Non-pigmented ciliary epithelial cell (primary cell): ENCODE measurements at regions not wholly inside any gene's neighbourhood (a gene's known extent, or its start where the extent isn't known, plus 50 kb on each side); places are given as distances from the start of the nearest gene placed in this dataset.

Experiments used
- DNase-seq: peaks from one replicate; pipeline ENCODE4 v3.0.0-alpha.2; 2010; ENCODE audit warnings: low read depth

DNA sequence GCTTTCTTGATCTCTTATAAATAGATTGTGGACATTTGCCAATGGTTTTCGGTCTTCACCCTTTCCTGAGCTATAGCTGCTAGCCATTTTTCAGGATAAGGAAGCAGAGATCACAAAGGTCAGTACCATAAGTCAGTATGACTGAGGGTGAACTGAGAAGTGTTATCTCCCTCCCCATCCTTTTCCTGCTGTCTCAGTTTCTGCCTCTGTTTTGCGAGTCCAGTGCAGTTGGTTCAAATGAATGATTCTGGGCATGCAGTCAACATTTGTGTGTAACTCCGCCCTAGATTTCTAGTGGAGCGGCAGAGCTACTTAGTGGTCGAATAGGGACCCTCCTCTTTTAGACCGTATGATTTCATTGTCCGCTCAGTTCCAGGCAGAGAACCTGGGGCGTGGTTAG lies 460.8 kb upstream of the ARGLU1 start:
- no peak for DNase-seq

DNA sequence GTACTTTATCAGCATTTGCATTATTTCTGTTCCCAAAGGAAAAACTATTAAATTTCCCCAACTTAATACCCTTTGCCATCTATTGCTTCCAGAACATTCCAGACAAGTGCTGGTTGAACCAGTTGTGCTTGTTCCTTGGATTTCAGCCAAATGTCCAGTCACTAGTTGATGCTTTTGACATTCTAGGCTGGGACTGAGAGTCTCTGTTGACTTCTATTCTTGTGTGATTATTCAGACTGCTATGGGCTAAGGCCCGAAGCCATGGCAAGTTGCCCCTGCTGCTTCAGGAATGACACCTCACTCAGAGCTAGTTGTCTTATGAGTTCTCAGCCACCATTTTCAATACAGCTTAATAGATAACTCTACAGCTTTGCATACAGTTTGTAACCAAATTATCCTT lies 458.1 kb upstream of the ARGLU1 start:
- DNase-seq = no peak

DNA sequence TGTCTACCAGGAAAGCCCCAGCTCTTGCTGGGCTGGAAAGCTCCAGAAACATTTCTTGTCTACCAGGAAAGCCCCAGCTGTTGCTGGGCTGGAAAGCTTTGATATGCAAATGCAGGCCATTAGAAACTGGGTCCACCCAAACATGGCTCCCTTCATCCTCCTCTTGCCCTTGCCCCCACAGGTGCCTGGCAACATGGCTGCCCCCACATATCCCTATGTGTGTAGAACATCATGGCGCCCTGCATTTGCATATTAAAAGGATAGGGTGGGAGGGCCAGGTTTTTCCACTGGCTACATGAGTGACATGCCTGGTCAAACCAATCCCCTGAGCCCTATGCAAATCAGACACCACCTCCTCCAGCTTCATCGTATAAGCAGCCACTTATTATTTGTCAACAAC lies 455.4 kb upstream of the ARGLU1 start:
- no peak for DNase-seq

DNA sequence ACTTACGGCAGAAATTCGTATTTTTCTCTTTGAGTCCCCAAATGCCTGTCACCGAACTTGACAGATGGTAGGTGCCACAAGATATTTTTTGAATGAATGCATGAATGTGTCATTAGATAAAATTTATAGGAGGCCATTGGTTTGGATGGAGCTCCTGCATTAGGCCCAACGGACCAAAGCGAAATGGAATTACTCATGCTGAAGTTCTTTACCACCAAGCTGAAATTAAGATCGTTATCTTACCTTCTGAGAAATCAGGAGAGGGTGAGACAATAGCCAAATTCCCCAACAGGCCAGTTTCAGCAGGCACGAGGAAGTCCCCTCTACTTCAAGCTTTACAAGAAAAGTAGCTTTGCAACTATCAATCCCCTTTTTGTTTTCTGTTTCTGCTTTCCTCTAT lies 452.5 kb upstream of the ARGLU1 start:
- DNase-seq = no peak

DNA sequence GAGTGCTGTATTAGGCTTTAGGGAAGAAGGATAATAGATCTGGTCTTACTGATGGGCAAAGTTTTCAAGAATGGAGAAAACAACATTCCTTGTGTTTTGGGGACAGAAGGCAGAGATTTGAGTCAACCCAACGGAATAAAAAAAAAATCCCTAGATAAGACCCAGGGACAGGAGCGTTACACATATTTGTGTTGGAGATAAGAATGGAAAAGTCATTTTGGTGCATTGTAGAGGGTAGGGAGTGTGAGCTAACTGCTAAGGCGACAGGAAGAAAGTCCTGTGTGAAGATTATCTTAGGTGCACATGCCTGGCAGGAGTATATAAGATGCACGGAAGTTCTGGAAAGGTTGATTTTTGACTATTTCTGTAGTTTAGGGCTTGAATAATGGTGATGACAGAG lies 450.3 kb upstream of the ARGLU1 start:
- no peak for DNase-seq

DNA sequence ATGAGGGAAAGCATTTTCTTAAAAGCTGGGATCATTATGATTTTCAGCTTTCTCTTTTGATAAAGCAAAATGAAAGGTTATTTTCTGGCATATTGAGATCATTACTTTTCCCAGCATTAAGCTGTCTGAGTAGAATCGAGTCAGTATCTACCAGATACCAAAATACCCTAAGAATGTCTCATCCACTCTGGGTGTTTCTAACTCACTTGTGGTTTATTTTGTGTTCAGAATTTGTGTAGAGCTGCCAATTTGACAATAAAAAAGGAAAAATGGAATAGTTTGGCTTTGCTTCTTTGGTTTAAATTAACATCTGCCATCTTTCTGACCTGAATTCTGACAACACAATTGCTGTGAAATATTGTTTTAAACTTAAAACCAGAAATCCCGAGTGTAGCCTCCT lies 438.7 kb upstream of the ARGLU1 start:
- no peak for DNase-seq

DNA sequence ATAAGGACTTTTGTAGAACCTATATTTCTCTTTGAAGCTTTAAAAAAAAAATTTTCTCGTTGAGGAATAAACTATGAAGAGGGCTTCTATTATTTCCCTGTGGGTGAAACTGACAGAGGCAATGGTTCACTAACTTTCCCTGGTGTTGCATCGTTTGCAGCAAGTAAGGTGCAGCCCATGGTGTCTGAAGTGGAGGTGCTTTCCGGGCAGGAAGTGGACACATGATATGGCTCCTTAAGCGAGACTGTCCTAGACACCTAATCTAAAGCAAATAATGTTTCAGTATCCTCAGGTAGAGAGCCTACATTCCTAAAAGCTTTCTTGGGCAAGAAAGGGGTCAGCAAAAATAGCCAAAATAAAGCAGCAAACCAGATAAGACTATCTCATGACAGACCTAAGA lies 437.6 kb upstream of the ARGLU1 start:
- DNase-seq = no peak

DNA sequence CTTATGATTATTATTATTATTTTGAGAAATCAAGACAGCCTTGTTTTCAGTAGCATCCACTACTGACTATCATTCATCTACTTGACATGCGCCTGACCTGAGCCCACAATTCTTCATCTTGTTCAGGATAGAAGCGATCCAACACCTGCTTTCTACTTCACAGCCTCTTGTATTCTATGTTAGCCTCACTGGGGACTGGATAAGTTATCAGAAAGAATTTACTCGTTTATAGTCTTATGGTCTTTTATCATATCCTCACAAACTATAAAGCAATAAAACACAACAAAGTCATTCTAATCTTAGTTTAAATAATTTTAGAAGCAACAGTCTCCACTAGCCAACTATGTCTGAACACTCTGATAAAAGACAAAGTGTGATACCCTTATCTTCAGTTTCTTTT lies 436.0 kb upstream of the ARGLU1 start:
- no peak for DNase-seq

DNA sequence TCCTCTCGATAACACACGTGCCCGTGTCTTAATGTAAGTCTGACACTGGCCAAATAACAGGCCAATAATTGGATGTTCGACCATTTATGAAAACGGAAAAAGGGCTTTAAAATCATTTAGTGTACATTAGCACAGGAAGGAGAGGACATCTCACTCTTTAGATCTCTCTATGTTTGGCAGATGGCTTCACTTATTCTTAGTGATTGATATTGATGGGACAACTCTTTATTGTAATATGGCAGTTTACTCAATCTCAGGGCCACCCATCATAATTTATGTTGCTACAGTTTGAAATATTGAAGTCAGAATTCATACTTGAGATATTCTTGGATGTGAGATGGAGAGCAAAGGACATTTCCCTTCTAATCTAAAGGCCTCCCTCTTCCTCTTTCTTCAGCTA lies 430.7 kb upstream of the ARGLU1 start:
- no peak for DNase-seq

DNA sequence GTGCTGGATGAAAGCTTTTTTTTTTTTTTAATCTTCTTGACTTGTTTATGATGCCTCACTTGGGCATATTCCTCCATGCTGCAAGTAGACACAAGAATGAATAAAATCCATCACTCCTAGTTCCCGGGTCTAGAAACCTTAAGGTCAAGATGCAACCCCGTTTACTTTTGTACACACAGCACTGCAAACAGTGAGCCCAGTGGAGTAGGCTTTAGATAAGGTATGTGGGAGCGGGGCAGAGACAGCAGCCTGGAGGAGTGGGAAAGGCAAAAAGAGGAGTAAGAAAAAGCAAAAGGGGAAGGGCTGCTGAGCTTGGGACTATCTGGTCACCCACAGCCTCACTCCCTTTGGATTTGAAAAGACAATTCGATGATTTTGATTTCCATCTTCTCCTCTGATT lies 429.8 kb upstream of the ARGLU1 start:
- DNase-seq = no peak

DNA sequence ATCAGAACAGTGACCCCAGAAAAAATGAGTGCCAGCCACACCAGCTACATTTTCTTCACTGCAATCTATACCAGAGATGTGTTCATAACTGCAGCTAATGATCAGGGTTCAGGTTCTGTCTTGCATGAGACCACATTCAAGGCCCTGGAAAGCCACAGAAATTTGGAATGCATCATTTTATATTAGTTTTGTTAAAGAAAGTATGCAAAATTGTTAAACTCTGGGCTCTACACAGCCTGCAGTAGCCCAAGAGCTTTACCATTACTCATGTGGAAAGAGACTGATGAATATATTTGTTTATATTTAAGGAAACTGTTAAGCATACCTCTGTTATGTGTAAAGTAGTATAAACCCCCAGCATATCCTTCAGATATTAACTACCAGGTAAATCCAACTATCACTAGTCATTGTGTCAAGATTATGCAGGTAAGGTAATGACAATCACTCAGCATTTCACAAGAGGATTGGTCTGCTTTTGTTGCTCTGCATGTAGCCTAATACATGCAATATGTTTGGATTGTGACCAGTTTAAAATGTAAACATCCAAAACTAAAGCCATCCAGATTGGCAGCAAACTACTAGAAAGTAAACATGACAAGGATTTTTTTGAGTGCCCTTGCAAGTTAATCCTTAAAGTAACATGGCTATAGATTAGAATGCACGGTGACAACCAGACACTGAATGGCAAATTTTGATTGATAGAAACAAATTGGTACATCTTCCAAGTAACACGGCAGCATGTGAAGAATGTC lies 429.1 kb upstream of the ARGLU1 start:
- no peak for DNase-seq

DNA sequence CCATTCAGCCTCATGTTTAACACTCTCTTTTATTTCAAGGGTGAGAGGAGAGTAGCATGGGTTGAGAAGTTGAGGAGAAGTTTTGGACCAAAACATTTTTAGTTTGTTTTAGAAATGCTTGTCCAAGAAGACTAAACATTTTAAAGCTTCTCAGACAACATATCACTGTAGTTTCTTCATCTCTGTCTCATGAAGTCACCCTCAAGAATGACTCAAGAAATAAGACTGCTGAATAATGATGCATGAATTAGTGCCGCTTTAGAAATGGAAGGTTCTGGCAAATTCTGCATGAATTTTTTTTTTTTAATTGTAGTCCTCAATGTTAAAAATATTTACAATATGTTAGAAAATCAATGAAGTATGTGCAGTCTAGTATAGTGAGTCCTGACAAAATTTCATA lies 422.7 kb upstream of the ARGLU1 start:
- no peak for DNase-seq

DNA sequence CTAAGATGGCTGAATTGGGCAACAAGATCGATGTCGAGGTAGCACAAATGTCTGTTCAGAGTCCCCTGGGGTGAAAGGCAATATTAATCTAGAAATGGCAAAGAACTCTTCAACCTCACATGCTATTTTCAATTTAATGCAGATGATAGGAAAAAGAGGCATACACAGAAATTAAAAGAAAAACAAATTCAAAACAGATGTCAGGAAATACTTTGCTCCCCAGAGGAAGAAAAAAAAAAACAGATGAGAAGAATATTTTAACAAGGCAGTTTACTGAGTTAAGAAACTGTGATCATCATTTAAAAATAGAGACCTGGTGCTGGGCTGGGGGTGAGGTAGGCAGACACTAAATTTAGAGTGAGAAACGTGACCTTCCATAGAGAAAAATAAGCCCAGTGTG lies 421.9 kb upstream of the ARGLU1 start:
- no peak for DNase-seq

DNA sequence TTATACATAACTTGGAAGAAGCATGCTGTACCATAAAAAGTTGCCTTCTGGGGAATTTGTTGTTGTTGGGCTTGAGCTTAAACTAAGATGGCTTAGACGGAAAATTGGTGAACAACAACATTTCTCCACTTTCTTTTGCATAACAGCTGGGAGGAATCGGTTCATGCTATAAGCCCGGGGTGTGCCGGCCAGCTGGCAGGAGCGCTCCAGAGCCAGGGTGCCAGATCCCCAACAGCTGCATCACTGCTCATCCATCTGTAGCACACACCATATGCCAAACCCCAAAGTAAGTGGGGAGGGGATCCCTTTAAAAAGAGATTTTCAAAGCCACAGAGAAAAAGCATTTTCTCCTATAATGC lies 419.5 kb upstream of the ARGLU1 start:
- DNase-seq = no peak

DNA sequence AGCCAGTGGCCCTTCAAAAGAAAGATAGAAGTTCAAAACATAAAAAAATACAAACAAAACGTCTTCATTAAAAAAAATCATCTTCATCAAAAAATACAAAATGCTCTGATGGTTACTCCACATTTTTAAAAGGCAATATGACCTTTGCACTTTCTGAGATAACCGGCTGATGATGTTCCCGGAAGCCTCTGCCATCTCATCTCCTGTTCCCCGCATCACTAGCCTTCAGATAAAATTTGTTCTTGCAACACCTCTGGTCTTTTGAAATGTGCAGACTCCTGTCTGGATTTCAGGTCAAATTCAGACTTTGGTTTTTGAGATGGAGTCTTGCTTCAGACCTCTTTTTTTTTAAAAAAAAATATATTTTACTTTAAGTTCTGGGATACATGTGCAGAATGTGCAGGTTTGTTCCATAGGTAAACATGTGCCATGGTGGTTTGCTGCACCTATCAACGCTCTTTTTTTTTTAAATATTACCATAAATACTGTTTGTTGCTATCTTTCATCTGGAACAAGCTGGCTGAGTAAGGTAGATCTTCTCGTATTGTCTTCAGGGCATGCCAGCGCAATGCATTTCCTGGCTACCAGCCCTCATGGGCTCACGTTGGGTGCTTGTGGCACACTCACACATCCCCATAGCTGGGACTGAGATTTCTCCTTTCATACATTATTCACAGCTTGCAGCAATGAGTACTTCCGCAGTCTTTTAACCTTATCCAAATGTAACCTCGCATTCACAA lies 418.9 kb upstream of the ARGLU1 start:
- DNase-seq = no peak

DNA sequence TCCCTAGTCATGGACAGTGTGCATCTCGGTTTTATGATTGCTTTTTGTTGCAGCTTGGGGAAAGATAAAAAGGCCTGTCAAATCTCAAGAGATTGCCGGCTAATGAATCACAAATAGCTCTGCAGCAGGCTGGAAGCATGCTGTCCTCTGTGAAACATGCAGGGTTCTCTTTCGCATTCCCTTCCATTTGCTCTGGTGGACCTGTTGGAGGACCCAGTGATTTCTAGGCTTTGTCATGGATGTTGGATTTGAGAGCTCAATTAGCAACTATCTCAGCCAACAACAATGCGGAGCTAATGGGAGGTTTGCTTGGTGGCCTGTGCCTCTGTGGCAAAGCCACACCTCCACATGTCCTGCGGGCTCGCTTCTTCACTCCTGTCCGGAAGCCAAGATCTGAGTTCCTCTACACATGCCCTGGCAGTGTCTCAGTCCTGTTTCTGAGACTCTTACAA lies 418.1 kb upstream of the ARGLU1 start:
- no peak for DNase-seq

DNA sequence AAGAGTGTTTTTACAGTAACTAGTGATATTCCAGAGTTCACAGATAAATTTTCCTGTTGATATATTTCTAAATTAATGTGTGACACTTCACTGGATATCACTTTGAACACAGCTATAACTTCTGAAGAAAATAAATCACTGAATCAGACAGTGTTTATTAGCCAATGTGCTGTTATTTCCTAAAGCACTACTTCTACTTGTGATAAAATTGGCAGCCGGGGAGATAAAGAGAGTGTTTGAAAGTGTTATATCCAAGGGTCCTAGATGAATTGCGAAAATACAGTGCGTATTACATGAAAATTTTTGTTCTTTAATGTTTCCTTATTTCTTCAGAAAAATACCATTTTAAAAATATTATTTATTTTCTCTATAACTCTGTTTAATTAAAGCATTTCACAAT lies 417.5 kb upstream of the ARGLU1 start:
- no peak for DNase-seq

DNA sequence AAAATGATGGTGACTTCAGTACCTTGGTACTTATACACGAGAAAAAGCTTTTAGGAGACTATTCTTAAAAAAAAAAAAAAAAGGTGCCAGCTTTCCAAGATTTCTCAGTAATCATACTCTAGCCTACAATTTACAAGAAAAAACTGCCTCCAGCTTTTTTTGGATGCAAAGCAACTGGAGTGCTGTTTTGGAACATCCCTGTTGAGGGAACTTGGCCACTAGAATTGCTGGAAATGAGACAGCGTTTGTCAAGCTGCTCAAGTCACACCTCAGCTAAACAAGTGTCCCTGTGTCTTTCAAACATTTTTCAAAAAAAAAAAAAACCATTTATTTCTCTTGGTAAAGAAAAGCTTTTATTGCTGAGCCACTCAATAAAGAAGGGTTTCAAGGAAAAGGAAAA lies 413.1 kb upstream of the ARGLU1 start:
- DNase-seq = no peak

DNA sequence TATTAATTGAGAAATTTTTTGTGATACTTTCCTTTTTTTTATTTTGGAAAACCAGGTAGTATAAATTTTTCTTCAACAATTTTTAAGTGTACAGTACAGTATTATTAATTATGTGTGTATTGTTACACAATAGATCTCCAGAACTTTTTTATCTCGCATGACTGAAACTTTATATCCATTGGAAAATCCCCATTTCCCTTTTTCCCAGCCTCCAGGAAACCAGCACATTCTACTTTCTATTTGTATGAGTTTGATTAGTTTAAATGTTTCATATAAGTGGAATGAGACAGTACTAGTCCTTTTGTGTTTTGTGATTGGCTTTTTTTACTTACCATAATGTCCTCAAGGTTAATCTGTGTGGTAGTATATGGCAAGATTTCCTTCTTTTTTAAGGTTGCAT lies 399.5 kb upstream of the ARGLU1 start:
- DNase-seq = no peak

DNA sequence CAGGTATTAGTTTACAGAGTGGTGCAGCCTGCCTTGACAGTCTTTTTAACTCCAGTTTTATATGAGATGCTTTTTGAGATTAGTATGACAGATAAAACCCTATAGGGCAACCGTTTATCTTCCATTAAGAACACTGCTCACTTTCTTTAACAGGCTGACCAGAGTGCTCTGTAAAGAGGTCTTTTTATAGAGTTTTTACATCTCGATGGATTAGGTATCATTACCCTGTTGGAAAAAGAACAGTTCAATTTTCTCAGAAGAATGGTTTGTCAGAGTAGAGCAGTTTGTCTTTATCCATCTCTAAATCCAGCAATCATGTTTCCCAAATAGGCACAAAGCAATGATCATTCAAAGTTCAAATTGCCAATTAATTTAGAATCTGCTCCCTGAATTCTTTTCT lies 395.2 kb upstream of the ARGLU1 start:
- no peak for DNase-seq

DNA sequence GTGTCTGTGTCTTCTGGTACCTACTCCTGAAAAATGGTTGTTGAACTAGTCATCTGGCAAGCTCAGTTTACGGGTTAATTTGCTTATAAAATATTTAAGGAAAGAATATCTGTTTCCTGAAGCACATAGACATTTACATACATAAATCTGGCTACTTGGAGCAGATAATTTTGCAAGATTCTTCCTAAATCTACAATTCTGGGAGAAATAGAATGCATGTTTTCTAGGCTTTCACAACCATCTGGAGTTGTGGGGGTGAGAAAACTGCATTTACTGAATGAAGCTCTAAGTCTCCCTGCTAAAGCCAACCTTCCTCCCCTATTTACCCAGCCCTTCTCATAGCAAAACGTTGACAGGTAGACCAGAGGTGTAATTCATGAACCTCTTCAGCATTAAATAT lies 393.7 kb upstream of the ARGLU1 start:
- no peak for DNase-seq

DNA sequence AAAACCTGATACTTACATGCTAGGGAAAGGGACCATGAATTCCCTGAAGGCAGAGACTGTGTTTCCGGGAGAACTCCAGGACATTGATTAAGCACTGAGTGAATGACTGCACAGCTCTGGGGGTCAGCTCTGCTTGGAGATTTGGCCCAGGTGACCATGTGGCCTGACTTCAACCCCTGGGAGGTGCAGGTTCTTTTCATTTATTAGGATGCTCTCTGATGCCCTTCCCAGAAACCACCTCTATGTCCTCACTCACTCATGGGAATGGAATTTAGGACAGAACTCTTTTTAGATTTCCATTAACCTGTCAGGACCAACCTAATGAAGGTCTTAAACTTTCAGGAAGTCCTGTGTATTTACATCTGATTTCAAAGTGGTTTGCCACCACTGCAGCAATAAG lies 393.3 kb upstream of the ARGLU1 start:
- DNase-seq = no peak

DNA sequence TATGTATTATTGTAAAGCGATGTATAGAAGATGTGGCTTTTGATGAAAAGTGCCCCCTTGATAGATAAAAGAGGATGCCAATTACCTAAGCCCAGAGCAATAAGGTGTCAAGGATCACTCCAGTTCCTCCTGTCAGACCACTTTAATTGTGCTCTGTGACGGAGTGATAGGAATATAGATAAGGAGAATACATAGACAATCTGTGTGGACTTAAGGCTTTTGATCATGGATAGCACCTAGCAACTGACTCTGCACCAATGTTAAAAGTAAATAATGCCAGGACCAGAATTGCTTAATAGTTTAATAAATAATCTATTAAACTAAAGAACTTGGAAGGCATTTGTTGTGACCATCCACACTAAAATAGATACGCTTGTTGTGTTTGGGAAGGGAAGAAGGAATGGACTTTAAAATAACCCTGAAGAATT lies 390.7 kb upstream of the ARGLU1 start:
- DNase-seq = no peak

DNA sequence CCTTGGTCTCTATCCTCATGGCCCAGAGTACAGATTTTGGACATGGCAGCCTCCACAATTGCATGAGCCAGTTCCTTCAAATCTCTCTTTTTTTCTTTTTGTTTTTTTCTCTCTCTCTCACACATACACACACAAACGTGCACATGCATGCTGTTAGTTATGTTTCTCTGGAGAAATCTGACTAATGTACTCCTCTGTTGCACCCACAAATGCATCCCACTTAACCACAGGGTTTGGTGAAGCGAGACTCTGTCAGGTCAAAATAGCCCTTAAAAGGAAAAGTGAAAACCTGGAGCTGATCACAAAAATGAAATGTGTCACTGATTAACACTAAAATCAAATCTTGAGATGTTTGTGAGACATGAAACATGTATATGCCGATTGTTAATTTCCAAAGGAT lies 374.6 kb upstream of the ARGLU1 start:
- DNase-seq = no peak
